Dedifferentiated amniotic fluid mesenchymal stem cell (primary cell): ENCODE measurements at regions not wholly inside any gene's neighbourhood (a gene's known extent, or its start where the extent isn't known, plus 50 kb on each side); places are given as distances from the start of the nearest gene placed in this dataset.

Source experiments
- DNase-seq: peaks from one replicate; pipeline ENCODE4 v3.0.0-alpha.2; 2016; ENCODE audit errors: extremely low spot score

DNA sequence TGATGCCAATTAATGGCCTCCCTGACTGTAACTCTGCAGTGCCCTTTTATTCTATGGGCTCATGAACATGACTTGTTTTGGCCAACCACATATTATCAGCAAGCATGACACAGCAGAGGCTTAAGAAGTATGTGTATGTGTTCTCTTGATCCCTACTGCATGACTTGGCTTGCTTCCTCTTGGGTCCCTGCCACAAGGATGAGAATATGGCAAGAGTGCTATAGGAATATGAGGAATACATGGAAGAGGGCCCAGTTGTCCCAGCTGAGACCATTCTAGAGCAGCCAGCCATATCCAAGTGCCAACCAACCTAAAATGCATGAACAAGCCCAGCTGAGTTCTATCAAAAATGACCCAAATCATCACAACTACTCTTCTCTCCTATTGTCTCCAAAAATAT lies 576.7 kb upstream of the PCDH9 start:
- DNase-seq: no peak

DNA sequence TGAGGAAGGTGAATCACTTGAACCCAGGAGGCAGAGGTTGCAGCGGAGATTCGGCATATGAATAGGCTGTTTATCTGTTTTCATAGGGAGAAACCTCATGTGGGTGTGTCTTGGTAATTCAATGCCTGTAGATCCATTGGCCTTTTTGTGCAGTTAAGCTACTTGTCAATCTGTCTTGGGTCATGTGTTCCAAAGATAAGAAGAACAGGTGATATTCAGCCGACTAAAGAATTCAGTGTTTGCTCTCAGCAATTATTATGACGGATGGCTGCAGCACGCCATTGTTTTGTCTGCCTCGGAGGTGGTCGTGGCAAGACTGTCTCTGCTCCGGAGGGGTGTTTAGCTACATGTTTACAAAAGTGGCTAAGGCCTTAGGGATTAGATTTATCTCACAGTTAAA lies 573.0 kb upstream of the PCDH9 start:
- no peak for DNase-seq

DNA sequence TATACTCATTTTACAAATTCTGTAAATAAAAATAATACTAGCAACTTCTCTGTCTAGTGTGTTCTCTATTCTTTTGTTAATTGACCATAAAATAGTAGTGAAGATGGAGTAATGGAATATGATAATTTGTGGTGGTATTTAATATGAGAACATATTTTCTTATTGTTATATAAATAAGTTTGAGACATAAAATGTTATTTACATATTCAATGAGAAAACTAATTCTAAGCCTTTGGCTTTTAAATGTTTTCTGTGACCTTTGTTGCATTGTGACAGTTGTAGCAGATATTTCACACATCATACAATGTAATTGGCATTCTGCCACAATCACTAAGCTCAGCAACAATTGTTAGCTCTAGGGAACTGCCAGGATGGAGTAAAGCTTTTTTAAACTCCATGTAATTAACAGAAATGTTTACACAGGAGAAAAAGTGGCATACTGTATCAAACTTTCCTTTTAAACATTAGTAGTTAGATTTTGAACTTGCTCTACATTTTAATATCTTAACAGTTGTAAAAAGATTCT lies 562.1 kb upstream of the PCDH9 start:
- no peak for DNase-seq

DNA sequence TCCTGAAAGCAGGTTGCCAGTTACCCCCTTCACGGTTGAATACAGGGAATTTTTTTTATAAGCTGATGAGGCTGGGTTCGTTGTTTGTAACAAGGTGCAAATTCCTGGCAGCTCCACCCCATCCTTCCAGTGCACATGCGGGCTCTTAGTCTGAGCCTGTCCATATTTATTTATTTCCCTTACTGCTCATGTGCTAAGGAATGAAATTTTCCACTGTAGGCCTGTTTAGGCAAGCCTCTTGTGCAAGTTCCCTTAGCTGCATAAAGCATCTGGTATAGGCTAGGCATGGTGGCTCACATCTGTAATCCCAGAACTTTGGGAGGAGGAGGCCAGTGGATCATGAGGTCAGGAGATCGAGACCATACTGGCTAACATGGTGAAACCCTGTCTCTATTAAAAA lies 560.9 kb upstream of the PCDH9 start:
- DNase-seq: no peak

DNA sequence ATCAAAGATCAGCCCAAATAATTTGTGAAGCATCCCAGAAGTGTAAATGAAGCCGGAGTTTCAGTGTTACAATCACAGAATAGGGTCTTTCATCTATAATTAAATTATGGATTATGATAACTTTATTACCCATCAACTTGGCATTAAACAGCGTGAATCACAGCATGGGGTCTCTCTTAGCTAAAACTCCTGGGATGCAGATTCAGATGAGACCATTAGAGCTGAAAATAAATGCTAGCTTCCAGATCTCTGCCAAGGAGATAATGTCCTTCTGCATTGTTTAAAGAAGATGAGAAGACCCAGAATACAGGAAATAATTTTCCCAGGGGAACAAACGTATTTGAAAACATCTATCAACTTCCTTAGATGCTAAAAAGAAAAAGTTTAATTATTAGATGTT lies 546.0 kb upstream of the PCDH9 start:
- DNase-seq: no peak

DNA sequence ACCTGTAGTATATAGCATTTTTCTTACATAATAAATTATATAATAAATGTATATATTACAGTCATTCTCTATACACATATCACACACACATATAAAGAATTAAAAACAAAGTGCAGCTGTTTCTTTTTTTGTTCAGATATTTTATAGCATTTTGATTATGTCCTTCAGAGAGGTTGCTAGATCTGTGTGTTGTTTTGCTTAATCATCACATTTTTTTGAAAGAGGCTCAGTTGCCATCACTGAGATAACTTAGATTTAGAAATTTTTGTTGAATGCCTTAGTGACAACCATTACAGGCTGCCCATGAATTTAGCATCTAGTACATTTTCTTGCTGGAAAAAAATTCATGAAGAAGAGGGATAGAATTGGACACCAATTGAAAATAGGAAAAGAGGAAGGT lies 545.2 kb upstream of the PCDH9 start:
- DNase-seq: no peak

DNA sequence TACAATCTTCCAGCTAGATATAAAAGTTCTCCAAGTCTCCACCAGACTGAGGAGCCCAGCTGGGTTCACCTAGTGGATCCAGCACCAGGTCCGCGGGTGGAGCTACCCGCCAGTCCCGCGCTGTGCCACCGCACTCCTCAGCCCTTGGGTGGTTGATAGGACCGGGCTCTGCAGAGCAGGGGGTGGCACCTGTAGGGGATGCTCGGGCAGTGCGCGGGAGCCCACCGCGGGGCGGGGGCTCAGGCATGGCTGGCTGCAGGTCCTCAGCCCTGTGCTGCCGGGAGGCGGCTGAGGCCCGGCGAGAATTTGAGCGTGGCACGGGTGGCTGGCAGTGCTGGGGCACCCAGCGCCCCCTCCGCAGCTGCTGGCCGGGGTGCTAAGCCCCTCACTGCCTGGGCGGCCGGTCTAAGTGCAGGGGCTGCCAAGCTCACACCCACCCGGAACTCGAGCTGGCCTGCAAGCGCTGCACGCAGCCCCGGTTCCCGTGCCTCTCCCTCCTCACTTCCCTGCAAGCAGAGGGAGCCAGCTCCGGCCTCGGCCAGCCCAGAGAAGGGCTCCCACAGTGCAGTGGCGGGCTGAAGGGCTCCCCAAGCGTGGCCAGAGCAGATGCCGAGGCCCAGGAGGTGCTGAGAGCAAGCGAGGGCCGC lies 542.8 kb upstream of the PCDH9 start:
- no peak for DNase-seq

DNA sequence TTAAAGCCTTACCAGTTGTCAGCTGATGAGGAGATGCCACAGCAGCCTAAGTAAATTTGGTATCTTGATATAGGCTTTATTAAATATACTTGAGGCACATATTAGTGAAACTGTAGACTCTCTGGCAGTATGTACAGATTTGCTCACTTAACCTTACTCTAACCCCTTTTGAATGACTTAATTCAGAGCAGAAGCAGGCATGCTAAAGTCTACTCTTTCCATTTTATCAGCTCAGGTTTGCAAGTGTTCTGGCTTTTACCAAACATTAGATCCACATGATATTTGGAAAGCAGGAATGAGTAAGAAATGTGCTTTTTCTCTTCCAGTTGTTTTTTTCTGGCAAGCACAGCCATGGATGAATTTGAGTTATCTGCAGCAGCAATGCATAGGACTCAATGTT lies 541.0 kb upstream of the PCDH9 start:
- DNase-seq: no peak

DNA sequence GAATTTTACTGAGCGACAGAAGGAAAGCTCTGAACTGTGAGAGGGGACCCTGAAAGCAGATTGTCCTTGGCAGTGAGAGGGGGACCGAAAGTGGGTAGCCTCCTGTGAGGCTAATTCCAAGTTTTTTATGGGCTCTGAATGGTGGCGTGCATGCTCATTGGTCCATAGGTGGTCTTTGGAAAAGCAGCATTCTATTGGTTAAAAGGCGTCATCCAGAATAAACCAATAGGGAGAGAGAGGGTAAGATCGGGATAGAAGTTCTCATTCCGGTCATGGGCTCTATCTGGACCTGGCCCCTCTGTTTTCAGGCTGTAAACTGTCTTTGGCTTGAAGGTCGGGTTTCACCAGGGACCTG lies 539.8 kb upstream of the PCDH9 start:
- no peak for DNase-seq

DNA sequence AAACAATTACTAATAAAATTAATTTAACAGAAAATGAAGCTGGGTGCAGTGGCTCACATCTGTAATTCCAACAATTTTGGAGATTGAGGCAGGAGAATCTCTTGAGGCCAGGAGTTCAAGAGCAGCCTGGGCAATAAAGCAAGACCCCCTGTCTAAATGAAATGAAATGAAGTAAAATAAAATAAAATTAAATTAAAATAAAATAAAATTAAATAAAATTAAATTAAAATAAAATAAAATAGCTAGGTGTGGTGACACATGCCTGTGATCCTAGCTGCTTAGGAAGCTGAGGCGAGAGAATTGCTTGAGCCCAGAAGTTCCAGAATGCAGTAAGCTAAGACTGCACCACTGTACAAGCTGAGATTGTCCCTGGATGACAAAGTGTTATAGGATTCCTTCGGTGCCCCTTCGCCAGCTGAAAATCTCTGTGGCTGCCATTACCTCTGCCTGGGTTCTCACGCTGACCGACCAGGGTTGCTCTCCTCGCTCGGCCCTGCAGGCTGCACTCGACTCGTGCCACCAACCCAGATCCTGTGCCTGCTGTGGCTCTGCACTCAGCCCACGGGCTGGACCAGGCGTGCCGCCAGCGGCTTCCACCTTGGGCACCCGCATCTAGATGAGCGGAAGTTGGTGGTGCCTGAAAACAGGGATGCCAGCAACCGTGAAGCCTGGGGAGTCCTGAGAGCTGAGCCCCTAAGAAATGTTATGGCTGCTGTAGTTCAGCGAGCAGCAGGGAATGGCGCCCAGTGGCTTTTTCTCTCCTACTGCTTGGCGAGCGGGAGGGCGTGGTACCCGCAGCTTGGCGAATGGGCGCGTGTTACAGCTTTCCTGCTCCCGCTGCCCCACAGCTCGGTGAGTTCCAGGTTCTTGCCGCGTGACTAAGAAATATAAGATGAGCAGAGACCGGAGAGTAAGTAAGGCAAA lies 539.2 kb upstream of the PCDH9 start:
- DNase-seq: no peak

DNA sequence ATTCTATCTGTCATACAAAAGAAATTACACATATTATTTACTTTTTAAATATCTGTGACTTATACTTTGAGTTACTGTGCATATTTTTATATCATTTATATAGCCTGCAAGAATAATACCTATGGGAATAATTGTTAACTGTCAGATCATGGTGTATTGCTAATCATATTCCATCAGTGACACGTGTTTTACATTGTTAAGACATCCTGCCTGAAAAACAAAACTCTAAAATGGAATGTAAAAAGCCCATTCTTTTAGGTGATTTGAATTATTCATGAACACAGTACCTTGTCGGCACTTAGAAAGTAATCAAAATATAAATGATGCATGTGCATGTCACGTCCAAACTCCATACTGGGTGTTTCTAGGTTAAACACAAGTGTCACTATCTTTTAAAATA lies 533.8 kb upstream of the PCDH9 start:
- no peak for DNase-seq

DNA sequence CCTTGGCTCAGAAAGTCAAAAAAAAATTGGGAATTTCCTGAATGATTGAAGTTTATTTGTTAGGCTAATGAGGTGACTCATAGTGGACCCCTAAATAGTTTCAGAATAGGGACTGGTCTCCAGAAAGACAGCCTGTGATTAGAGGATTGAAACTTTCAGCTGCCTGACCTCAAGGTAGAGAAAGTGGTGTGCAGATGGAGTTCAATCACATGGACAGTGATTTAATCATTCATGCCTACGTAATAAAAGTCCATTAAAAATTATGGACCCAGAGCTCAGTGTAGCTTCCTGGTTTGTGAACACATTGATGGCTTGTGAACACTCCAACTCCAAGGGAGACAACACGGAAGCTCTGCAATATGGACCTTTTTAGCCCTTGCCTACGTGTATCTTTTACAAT lies 533.2 kb upstream of the PCDH9 start:
- DNase-seq: no peak

DNA sequence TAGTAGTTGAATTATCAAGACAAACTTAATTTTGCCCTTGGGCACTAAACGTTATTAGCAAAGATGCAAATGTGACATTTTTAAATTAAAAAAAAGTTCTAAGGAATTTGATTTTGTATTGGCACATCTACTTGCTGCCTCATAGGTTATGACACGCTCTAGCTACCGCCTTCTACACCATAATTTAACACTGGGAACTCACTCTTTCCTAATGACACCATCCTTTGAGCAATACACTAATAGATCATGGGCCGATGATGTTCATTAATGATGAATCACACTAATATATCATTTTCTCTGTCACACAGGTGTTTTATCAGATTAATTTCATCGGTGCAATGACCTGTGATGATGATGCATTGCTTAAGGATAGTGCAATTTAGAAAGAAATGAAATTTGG lies 528.8 kb upstream of the PCDH9 start:
- DNase-seq: no peak

DNA sequence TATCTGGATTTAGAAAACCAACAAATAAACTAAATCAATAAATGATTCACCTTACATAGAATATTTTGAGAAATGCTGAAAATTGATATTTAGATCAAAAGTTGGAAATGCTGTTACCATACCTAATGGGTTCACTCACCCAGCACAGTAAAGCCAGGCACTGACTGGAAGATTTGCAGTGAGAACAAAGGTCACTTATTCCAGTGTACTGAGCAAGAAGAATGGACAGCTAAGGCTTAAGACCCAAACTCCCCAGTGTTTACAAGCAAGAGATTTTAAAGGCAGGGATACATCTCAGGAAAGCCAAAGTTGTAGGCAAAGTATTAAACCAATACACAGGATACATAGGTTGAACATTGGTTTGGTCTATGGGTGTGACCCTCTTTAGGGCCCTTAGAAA lies 523.9 kb upstream of the PCDH9 start:
- DNase-seq: no peak

DNA sequence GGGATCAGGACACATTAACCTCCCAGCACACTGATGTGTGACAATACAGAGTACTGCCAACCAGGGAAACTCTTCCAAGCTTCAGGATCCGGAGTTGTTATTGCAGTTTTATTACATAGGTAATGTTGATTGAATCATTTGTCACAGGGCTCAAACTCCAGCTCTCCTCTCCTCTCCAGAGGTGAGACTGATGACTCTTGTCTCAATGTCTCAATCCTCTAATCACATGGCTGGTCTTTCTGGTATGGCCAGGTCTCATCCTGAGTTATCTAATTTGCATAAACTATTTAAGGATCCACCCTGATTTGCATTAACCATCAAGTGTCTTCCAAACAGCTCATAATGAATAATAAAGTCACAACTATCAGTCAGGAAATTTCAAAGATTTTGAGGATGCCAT lies 522.6 kb upstream of the PCDH9 start:
- no peak for DNase-seq

DNA sequence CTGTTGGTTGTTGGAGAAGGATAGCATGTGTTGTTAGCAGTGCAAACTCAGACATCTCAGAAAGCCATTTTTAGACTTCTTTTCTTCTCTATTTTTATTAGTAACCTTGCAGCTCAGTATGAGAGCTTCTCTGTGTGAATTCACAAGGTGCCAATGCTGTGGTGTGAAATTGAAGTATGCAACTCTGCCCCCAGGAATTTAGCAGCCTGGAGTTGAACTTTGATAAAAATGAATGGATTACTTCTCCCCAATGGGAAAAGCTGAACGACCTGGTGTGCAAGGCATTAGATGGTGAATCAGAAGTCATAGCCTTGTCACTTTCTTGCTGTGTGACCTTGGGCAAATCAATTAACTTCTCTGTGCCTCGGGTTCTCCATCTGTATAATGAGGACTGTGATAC lies 512.3 kb upstream of the PCDH9 start:
- DNase-seq: no peak

DNA sequence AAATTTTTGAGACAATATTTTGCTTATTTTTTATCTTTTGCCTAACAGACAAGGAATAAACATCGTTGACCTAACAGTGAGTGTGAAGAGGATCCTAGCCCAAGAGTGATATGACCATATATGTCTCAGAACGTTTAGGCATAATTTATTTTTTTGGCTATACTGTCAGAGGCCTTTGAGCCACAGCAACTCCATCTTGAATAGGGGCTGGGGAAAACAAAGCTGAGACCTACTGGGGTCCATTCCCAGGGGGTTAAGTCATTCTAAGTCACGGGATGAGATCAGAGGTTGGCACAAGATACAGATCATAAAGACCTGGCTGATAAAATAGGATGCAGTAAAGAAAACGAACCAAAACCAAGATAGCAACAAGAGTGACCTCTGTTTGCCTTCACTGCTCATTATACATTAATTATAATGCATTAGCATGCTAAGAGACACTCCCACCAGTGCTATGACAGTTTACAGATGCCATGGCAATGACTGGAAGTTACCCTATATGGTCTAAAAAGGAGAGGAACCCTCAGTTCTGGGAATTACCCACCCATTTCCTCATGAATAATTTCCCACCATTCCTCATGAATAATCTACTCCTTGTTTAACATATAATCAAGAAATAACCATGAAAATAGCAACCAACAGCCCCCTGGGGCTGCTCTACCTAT lies 510.9 kb upstream of the PCDH9 start:
- no peak for DNase-seq

DNA sequence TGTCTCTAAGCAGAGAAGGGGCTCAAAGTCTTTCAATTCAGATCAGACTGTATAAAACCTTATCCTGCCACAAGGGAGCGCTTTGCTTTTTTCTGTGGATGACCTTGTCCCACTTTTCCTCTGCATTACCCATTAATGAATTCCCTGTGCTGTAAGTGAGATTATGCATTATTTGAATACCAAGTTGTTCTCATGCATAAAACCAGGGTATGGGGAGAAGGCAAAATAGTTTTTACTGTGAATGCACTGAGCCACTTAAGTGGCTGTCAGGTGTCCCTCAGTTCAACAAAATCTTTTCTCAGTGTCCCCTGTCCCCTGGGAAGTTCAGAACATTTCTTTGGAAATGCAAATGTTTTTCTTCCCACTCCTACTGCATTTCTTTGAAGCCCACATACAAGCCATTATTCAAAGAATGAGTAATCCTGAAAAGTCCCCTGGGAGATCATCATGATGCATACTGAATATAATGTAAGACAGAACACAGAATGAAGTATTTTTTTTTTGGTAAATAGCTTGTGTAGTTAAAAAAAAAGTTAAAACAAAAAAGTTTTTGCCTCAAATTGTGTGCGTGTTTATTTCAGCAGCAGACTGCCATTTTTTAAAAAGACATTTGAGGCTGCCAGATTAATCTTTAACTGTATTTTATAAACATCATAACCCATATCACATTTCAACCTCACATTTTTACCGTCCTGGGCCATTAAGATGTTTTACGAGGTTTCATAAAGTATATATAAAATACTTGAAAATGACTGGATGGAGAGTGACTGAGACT lies 506.7 kb upstream of the PCDH9 start:
- peak; percentile 84 for DNase-seq

DNA sequence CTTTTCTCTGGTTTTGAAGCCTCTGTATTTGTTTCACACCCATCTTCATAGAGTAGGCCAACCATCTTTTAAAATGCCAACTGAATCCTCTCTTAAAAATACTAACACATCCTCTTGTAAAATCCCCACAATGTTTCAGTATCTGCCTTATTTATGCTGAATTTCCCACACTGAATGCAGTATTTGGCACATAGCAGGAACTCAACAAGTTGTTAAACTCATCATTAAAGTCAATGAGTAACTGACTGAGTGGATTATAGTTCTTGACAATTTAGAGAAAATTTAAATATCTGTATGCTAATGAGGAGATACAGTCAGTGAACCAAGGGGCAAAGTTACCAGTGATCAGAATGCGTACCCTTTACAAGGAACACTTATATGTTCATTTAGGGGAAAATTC lies 505.5 kb upstream of the PCDH9 start:
- no peak for DNase-seq

DNA sequence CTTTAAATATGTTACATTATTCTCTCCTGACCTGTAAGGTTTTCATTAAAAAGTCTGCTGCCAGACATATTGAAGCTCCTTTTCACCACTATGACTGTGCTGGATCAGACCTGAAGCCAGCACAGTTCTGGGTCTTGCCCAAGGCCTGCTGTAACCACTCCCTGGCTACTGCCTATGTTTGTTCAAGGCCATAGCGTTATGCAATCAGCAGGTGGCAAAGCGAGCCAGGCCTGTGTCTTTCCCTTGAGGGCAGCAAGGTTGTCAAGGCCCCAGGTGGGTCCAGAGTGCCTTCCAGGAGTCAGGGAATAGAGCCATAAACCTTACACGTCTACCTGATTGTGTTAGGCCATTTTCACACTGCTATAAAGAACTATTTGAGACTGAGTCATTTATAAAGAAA lies 496.8 kb upstream of the PCDH9 start:
- DNase-seq: no peak

DNA sequence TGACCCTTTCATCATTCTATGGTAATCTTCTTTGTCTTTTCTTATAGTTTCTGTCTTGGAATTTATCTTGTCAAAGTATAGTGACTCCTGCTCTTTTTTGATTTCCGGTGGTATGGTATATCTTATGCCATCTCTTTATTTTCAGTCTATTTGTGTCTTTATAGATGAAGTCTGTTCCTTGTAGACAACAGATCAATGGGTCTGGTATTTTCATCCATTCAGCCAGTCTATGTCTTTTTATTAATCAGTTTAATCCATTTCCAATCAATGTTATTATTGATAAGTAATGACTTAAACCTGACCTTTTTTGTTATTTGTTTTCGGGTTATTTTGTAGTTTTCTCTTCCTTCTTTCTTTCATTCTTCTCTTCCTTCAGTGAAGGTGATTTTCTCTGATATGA lies 495.9 kb upstream of the PCDH9 start:
- no peak for DNase-seq

DNA sequence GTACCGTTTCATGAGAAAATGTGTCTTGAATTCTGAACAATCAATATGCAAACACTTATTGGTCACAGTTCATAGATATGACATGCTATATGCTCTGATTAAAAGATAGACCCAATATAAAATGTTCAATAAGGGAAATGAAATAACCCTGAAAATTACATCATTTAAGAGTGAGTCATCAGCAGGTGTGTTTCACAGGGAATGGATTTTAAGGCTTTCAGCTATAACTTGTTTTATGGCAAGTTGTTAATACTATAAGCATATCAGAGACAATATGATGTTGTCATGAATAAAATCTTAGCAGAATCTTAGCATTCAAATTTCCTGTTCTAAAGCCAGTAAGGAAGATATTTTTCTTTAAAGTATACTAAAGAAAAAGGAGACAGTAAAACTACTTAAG lies 483.4 kb upstream of the PCDH9 start:
- DNase-seq: no peak
